ENCODE measurements at regions not wholly inside any gene's neighbourhood (a gene's known extent, or its start where the extent isn't known, plus 50 kb on each side); places are given as distances from the start of the nearest gene placed in this dataset.

GRCh38 chr4:17414392-17414791 is 97.5 kb downstream of the QDPR start:
- Mint-ChIP-seq H3K4me3 (ENCODE audit: low read depth, unreplicated experiment) (no peak overlapping the region), H3K4me1 (ENCODE audit: low read depth, unreplicated experiment) (no peaks in the 10 kb centered on the region), H3K27me3 (ENCODE audit: unreplicated experiment) (no peaks in the 10 kb centered on the region), H3K9me3 (ENCODE audit: low read depth, unreplicated experiment) (no peaks in the 10 kb centered on the region), H3K36me3 (ENCODE audit: insufficient read depth, unreplicated experiment) (no peaks in the 10 kb centered on the region), H3K27ac (ENCODE audit: unreplicated experiment) (no peak overlapping the region)
- no TSS peak for BruUV-seq (replicated peaks)
- DNase-seq: no peak
- CTCF ChIA-PET: no interaction called here
- intact Hi-C loops (cut with micrococcal nuclease; ENCODE audit: unreplicated experiment): no loop called here
- TF ChIP-seq, protein P1, sequence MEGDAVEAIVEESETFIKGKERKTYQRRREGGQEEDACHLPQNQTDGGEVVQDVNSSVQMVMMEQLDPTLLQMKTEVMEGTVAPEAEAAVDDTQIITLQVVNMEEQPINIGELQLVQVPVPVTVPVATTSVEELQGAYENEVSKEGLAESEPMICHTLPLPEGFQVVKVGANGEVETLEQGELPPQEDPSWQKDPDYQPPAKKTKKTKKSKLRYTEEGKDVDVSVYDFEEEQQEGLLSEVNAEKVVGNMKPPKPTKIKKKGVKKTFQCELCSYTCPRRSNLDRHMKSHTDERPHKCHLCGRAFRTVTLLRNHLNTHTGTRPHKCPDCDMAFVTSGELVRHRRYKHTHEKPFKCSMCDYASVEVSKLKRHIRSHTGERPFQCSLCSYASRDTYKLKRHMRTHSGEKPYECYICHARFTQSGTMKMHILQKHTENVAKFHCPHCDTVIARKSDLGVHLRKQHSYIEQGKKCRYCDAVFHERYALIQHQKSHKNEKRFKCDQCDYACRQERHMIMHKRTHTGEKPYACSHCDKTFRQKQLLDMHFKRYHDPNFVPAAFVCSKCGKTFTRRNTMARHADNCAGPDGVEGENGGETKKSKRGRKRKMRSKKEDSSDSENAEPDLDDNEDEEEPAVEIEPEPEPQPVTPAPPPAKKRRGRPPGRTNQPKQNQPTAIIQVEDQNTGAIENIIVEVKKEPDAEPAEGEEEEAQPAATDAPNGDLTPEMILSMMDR (IDR thresholded peaks at IDR 0.05; ENCODE audit: unreplicated experiment): no peak

- Mint-ChIP-seq H3K4me1 (ENCODE audit: low read depth, unreplicated experiment) (no peaks in the 10 kb centered on the region), H3K4me3 (ENCODE audit: low read depth, unreplicated experiment) (no peak overlapping the region), H3K36me3 (ENCODE audit: insufficient read depth, unreplicated experiment) (no peaks in the 10 kb centered on the region), H3K27me3 (ENCODE audit: unreplicated experiment) (peaks cover 32% of the 10 kb centered on the region), H3K9me3 (ENCODE audit: low read depth, unreplicated experiment) (no peaks in the 10 kb centered on the region), H3K27ac (ENCODE audit: unreplicated experiment) (no peak overlapping the region)
- no peak for DNase-seq
- BruUV-seq (replicated peaks): no TSS peak
- intact Hi-C loops (cut with micrococcal nuclease; ENCODE audit: unreplicated experiment): no loop called here
- CTCF ChIA-PET: no interaction called here
- TF ChIP-seq, protein P1 (IDR thresholded peaks at IDR 0.05; ENCODE audit: unreplicated experiment): no peak
Observed at GRCh38 chr4:17400686-17401085, 111.2 kb downstream of the QDPR start.

DNA sequence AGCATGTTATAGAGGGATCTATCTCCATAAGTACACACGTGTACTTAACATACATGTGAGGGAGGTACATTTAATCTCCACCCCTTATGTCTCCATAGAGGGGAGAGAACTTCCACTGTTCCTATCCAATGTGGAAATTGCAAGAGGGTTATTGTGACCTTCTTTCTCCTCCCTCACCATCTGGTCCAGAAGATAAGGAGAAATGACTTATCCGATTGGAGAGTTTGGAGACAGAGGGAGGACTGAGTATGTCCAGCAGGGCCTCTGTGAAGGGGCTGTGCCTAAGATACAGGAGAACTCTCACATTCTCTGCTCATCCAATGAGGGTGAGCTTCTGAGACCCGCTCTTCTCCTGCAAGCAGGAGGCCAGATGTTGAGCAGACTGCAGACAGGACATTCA is 113.1 kb downstream of the QDPR start:
- Mint-ChIP-seq H3K4me1 (ENCODE audit: low read depth, unreplicated experiment) (no peaks in the 10 kb centered on the region), H3K9me3 (ENCODE audit: low read depth, unreplicated experiment) (no peaks in the 10 kb centered on the region), H3K27ac (ENCODE audit: unreplicated experiment) (no peak overlapping the region), H3K36me3 (ENCODE audit: insufficient read depth, unreplicated experiment) (no peaks in the 10 kb centered on the region), H3K27me3 (ENCODE audit: unreplicated experiment) (peaks cover 32% of the 10 kb centered on the region), H3K4me3 (ENCODE audit: low read depth, unreplicated experiment) (no peak overlapping the region)
- TF ChIP-seq, protein P1 (IDR thresholded peaks at IDR 0.05; ENCODE audit: unreplicated experiment): no peak
- intact Hi-C loops (cut with micrococcal nuclease; ENCODE audit: unreplicated experiment): no loop called here
- DNase-seq: no peak
- CTCF ChIA-PET: no interaction called here
- BruUV-seq (replicated peaks): no TSS peak

- BruUV-seq (replicated peaks): no TSS peak
- CTCF ChIA-PET: no interaction called here
- no peaks in the 10 kb centered on the region for H3K36me3 Mint-ChIP-seq (ENCODE audit: insufficient read depth, unreplicated experiment)
Observed at GRCh38 chr4:17398035-17398434, 113.9 kb downstream of the QDPR start.

More at GRCh38 chr4:17398035-17398434, 113.9 kb downstream of the QDPR start:
- H3K27ac Mint-ChIP-seq (ENCODE audit: unreplicated experiment): no peak overlapping the region
- H3K4me3 Mint-ChIP-seq (ENCODE audit: low read depth, unreplicated experiment): no peak overlapping the region
- intact Hi-C loops (cut with micrococcal nuclease; ENCODE audit: unreplicated experiment): no loop called here
- peaks cover 32% of the 10 kb centered on the region for H3K27me3 Mint-ChIP-seq (ENCODE audit: unreplicated experiment)
- H3K9me3 Mint-ChIP-seq (ENCODE audit: low read depth, unreplicated experiment): no peaks in the 10 kb centered on the region
- TF ChIP-seq, protein P1 (IDR thresholded peaks at IDR 0.05; ENCODE audit: unreplicated experiment): no peak
- DNase-seq: no peak
- no peaks in the 10 kb centered on the region for H3K4me1 Mint-ChIP-seq (ENCODE audit: low read depth, unreplicated experiment)
